ENCODE measurements at regions not wholly inside any gene's neighbourhood (a gene's known extent, or its start where the extent isn't known, plus 50 kb on each side); places are given as distances from the start of the nearest gene placed in this dataset.

GRCh38 chr2:63743170-63743981 lies 98.3 kb upstream of the UGP2 start:
- TF ChIP-seq CTCF (IDR thresholded peaks at IDR 0.05) (no peak), POLR2A (IDR thresholded peaks at IDR 0.05) (no peak)

All from suprapubic skin (tissue), 3 donors.